EH (cell line): ENCODE measurements at regions not wholly inside any gene's neighbourhood (a gene's known extent, or its start where the extent isn't known, plus 50 kb on each side); places are given as distances from the start of the nearest gene placed in this dataset.
A peak's percentile ranks its signal among the peaks of the same experiment; 100 is the strongest.

Experiments used
- DNase-seq: peaks from one replicate; pipeline ENCODE4 v3.0.0-alpha.2; 2015; ENCODE audit warnings: low read depth

- DNase-seq: no peak
These were observed 374.9 kb downstream of the TLE4 start for GRCh38 chr9:79946712-79947111.

GRCh38 chr9:79945495-79945894 is 373.7 kb downstream of the TLE4 start:
- peak; percentile 14 for DNase-seq

GRCh38 chr9:79945016-79945415 is 373.3 kb downstream of the TLE4 start:
- no peak for DNase-seq

- DNase-seq: no peak
These were observed 369.2 kb downstream of the TLE4 start for GRCh38 chr9:79940919-79941318.

GRCh38 chr9:79939819-79940218 is 368.1 kb downstream of the TLE4 start:
- DNase-seq: no peak

- no peak for DNase-seq
These were observed 364.6 kb downstream of the TLE4 start for GRCh38 chr9:79936336-79936735.

GRCh38 chr9:79929285-79929684 is 357.5 kb downstream of the TLE4 start:
- no peak for DNase-seq

GRCh38 chr9:79928661-79929223 is 357.0 kb downstream of the TLE4 start:
- DNase-seq: no peak

- no peak for DNase-seq
These were observed 353.6 kb downstream of the TLE4 start for GRCh38 chr9:79925326-79925725.

- no peak for DNase-seq
These were observed 353.1 kb downstream of the TLE4 start for GRCh38 chr9:79924836-79925235.

GRCh38 chr9:79917421-79917820 is 345.7 kb downstream of the TLE4 start:
- DNase-seq: no peak

- DNase-seq: no peak
These were observed 342.1 kb downstream of the TLE4 start for GRCh38 chr9:79913867-79914266.

GRCh38 chr9:79912318-79913070 is 340.7 kb downstream of the TLE4 start:
- DNase-seq: peak; percentile 36

GRCh38 chr9:79911724-79912123 is 340.0 kb downstream of the TLE4 start:
- no peak for DNase-seq

GRCh38 chr9:79902825-79903600 is 331.2 kb downstream of the TLE4 start:
- DNase-seq: no peak

GRCh38 chr9:79900754-79901153 is 329.0 kb downstream of the TLE4 start:
- DNase-seq: no peak

GRCh38 chr9:79896390-79896980 is 324.7 kb downstream of the TLE4 start:
- peak; percentile 87 for DNase-seq

GRCh38 chr9:79895232-79895631 is 323.5 kb downstream of the TLE4 start:
- peak; percentile 41 for DNase-seq

GRCh38 chr9:79889369-79889768 is 317.6 kb downstream of the TLE4 start:
- no peak for DNase-seq

GRCh38 chr9:79885093-79885857 is 313.5 kb downstream of the TLE4 start:
- no peak for DNase-seq

- no peak for DNase-seq
These were observed 312.8 kb downstream of the TLE4 start for GRCh38 chr9:79884546-79884945.

GRCh38 chr9:79883073-79883645 is 311.4 kb downstream of the TLE4 start:
- DNase-seq: no peak
